Thoracic aorta (tissue), 2 donors: ENCODE measurements at regions not wholly inside any gene's neighbourhood (a gene's known extent, or its start where the extent isn't known, plus 50 kb on each side); places are given as distances from the start of the nearest gene placed in this dataset.

Source experiments
- ATAC-seq: fragments of 150-250 bp; one replicate; pipeline ENCODE4 v1.8.0; 2017; ENCODE audit warnings: low read depth; ENCODE audit not compliant: insufficient number of reproducible peaks, low FRiP score
- DNase-seq: peaks from one replicate; pipeline ENCODE4 v3.0.0-alpha.2; 2020; ENCODE audit warnings: low spot score
- H3K27ac ChIP-seq, 2 donors: fragments of 200-600 bp; sonication (generic); 1 replicate in 1 of 2; 2 replicates in 1 of 2; pipeline ENCODE4 v1.5.1; 2016; ENCODE audit warnings: mild to moderate bottlenecking in 2 of 2, moderate library complexity in 2 of 2
- H3K27me3 ChIP-seq: fragments of 200-600 bp; sonication (generic); replicated peaks from 2 replicates; pipeline ENCODE4 v1.6.0; 2016; ENCODE audit warnings: mild to moderate bottlenecking; ENCODE audit not compliant: insufficient read depth
- H3K36me3 ChIP-seq: fragments of 200-600 bp; sonication (generic); one replicate; pipeline ENCODE4 v1.5.1; 2016
- H3K4me1 ChIP-seq, 2 donors: fragments of 200-600 bp; sonication (generic); 1 replicate in 1 of 2; 2 replicates in 1 of 2; pipeline versions ENCODE4 v1.5.1 to v1.6.0; 2016; ENCODE audit warnings: low read depth in 2 of 2, mild to moderate bottlenecking in 1 of 2; ENCODE audit not compliant: control insufficient read depth in 1 of 2
- H3K4me3 ChIP-seq: fragments of 200-600 bp; sonication (generic); 2 replicates; pipeline ENCODE4 v1.5.1; 2016; ENCODE audit warnings: mild to moderate bottlenecking
- H3K9me3 ChIP-seq: fragments of 200-600 bp; sonication (generic); 2 replicates; pipeline ENCODE4 v1.5.1; 2016
- CTCF ChIP-seq: fragments of 200-600 bp; sonication (generic); IDR thresholded peaks from one replicate; pipeline ENCODE4 v1.5.1; 2019; ENCODE audit warnings: antibody characterized with exemption

GRCh38 chr3:116963802-116964201 is 254.2 kb downstream of the TUSC7 start:
- no peaks in the 10 kb centered on the region for H3K27me3 ChIP-seq
- no peak for TF ChIP-seq CTCF
- no peak overlapping the region for H3K27ac ChIP-seq
- no peaks in the 10 kb centered on the region for H3K4me1 ChIP-seq
- H3K9me3 ChIP-seq = no peaks in the 10 kb centered on the region
- H3K4me3 ChIP-seq = no peak overlapping the region
- no peak for ATAC-seq
- H3K36me3 ChIP-seq = no peaks in the 10 kb centered on the region
- DNase-seq = no peak

- DNase-seq (no peak), ATAC-seq (no peak)
- Histone ChIP-seq H3K4me3 (no peak overlapping the region), H3K9me3 (no peaks in the 10 kb centered on the region), H3K27me3 (no peaks in the 10 kb centered on the region), H3K27ac (no peak overlapping the region), H3K4me1 (peaks cover 0 to 3% of the 10 kb centered on the region in 2 donors), H3K36me3 (no peaks in the 10 kb centered on the region)
- no peak for TF ChIP-seq CTCF
Measured at GRCh38 chr3:116966649-116967048, 257.1 kb downstream of the TUSC7 start.

GRCh38 chr3:116969135-116969534 is 259.6 kb downstream of the TUSC7 start:
- DNase-seq (no peak), ATAC-seq (no peak)
- Histone ChIP-seq H3K9me3 (no peaks in the 10 kb centered on the region), H3K4me3 (no peak overlapping the region), H3K27me3 (no peaks in the 10 kb centered on the region), H3K4me1 (peaks cover 0 to 3% of the 10 kb centered on the region in 2 donors), H3K36me3 (no peaks in the 10 kb centered on the region), H3K27ac (no peak overlapping the region)
- TF ChIP-seq CTCF = no peak

GRCh38 chr3:116969646-116970045 is 260.1 kb downstream of the TUSC7 start:
- ATAC-seq = no peak
- peaks cover 0 to 3% of the 10 kb centered on the region in 2 donors for H3K4me1 ChIP-seq
- H3K27me3 ChIP-seq = no peaks in the 10 kb centered on the region
- H3K36me3 ChIP-seq = no peaks in the 10 kb centered on the region
- DNase-seq = no peak
- no peak overlapping the region for H3K4me3 ChIP-seq
- H3K27ac ChIP-seq = no peak overlapping the region
- H3K9me3 ChIP-seq = no peaks in the 10 kb centered on the region
- no peak for TF ChIP-seq CTCF

- Histone ChIP-seq H3K36me3 (no peaks in the 10 kb centered on the region), H3K4me3 (no peak overlapping the region), H3K9me3 (no peaks in the 10 kb centered on the region), H3K27ac (no peak overlapping the region), H3K27me3 (no peaks in the 10 kb centered on the region), H3K4me1 (peaks cover 0 to 3% of the 10 kb centered on the region in 2 donors)
- no peak for TF ChIP-seq CTCF
- ATAC-seq (no peak), DNase-seq (no peak)
Measured at GRCh38 chr3:116971531-116971930, 262.0 kb downstream of the TUSC7 start.
